ENCODE measurements at regions not wholly inside any gene's neighbourhood (a gene's known extent, or its start where the extent isn't known, plus 50 kb on each side); places are given as distances from the start of the nearest gene placed in this dataset.
"Not testable (repeated sequence)": the region's sequence is repeated elsewhere in the genome, so short reads cannot be mapped to it uniquely, and the experiment has no call there.

- DNase-seq (ENCODE audit: low spot score): peak; percentile 67
These were observed 107.1 kb upstream of the TSC22D2 start for GRCh38 chr3:150300852-150301517.

- peak; percentile 82 for DNase-seq (ENCODE audit: low spot score)
These were observed 107.7 kb upstream of the TSC22D2 start for GRCh38 chr3:150300388-150300787.

- no peak for DNase-seq (ENCODE audit: low spot score)
These were observed 108.9 kb upstream of the TSC22D2 start for GRCh38 chr3:150299201-150299600.

- DNase-seq (ENCODE audit: low spot score): no peak
These were observed 111.1 kb upstream of the TSC22D2 start for GRCh38 chr3:150296966-150297365.

- DNase-seq (ENCODE audit: low spot score): no peak
These were observed 111.9 kb upstream of the TSC22D2 start for GRCh38 chr3:150296123-150296735.

- DNase-seq (ENCODE audit: low spot score): no peak
These were observed 114.6 kb upstream of the TSC22D2 start for GRCh38 chr3:150293401-150294001.

- no peak for DNase-seq (ENCODE audit: low spot score)
These were observed 115.2 kb upstream of the TSC22D2 start for GRCh38 chr3:150292891-150293290.

- DNase-seq (ENCODE audit: low spot score): no peak
These were observed 116.6 kb upstream of the TSC22D2 start for GRCh38 chr3:150291515-150291914.

- peak; percentile 74 for DNase-seq (ENCODE audit: low spot score)
These were observed 121.5 kb upstream of the TSC22D2 start for GRCh38 chr3:150286390-150287147.

GRCh38 chr3:150285601-150286000 is 122.5 kb upstream of the TSC22D2 start:
- no peak for DNase-seq (ENCODE audit: low spot score)

GRCh38 chr3:150278843-150279381 is 129.2 kb upstream of the TSC22D2 start:
- DNase-seq (ENCODE audit: low spot score): peak; percentile 32

GRCh38 chr3:150278195-150278594 is 129.9 kb upstream of the TSC22D2 start:
- DNase-seq (ENCODE audit: low spot score): no peak

- DNase-seq (ENCODE audit: low spot score): no peak
These were observed 130.7 kb upstream of the TSC22D2 start for GRCh38 chr3:150277444-150277843.

GRCh38 chr3:150275941-150276340 is 132.2 kb upstream of the TSC22D2 start:
- DNase-seq (ENCODE audit: low spot score): no peak

- no peak for DNase-seq (ENCODE audit: low spot score)
These were observed 133.7 kb upstream of the TSC22D2 start for GRCh38 chr3:150274372-150274771.

GRCh38 chr3:150273396-150273795 is 134.7 kb upstream of the TSC22D2 start:
- DNase-seq (ENCODE audit: low spot score): no peak

GRCh38 chr3:150271591-150271960 is 136.5 kb upstream of the TSC22D2 start:
- no peak for DNase-seq (ENCODE audit: low spot score)

GRCh38 chr3:150270883-150271590 is 137.1 kb upstream of the TSC22D2 start:
- DNase-seq (ENCODE audit: low spot score): no peak

- DNase-seq (ENCODE audit: low spot score): not testable (repeated sequence)
These were observed 137.7 kb upstream of the TSC22D2 start for GRCh38 chr3:150270444-150270843.

GRCh38 chr3:150269526-150269925 is 138.6 kb upstream of the TSC22D2 start:
- no peak for DNase-seq (ENCODE audit: low spot score)

GRCh38 chr3:150268426-150269391 is 139.4 kb upstream of the TSC22D2 start:
- DNase-seq (ENCODE audit: low spot score): peak; percentile 40

Measured in kidney tubule cell (primary cell).